ENCODE measurements at regions not wholly inside any gene's neighbourhood (a gene's known extent, or its start where the extent isn't known, plus 50 kb on each side); places are given as distances from the start of the nearest gene placed in this dataset.
"Not testable (repeated sequence)": the region's sequence is repeated elsewhere in the genome, so short reads cannot be mapped to it uniquely, and the experiment has no call there.

DNA sequence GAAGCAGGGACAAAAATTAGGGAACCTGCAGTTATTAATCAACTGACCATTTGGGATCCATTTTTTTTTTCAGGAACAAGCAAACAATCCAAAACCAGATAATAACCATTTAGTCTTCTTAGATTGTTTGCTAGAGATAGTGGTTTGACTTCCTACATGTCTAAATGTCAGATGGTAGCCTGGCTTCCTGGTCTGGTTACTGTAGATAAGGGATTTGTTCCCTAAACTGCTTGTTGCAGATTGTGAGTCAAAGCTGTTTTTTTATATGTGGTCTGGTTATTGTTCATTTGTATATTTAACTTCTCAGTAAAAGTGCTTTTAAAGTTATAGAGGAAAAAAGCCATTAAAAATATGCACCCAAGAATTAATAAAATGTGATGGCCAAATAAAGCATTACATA is 921.0 kb downstream of the PRIM2 start:
- TF ChIP-seq SNAPC2 (CRISPR knock-in tag; IDR thresholded peaks at IDR 0.05); RELA (CRISPR knock-in tag; IDR thresholded peaks at IDR 0.05); RFX5 (IDR thresholded peaks at IDR 0.05; ENCODE audit: low read depth, low read length); ZNF614 (CRISPR knock-in tag; IDR thresholded peaks at IDR 0.05; ENCODE audit: borderline replicate concordance); CBX5 (CRISPR knock-in tag; IDR thresholded peaks at IDR 0.05; ENCODE audit: borderline replicate concordance); HHEX (CRISPR knock-in tag; IDR thresholded peaks at IDR 0.05); CEBPB (IDR thresholded peaks at IDR 0.05; ENCODE audit: borderline replicate concordance, low read depth, low read length); DPF2 (CRISPR knock-in tag; IDR thresholded peaks at IDR 0.05; ENCODE audit: borderline replicate concordance, low read depth); POLR2AphosphoS5 (IDR thresholded peaks at IDR 0.05; ENCODE audit: low read depth, low read length); POLR2G (IDR thresholded peaks at IDR 0.05; ENCODE audit: low read depth, low read length): not testable (repeated sequence)
- TF ChIP-seq, protein P1, sequence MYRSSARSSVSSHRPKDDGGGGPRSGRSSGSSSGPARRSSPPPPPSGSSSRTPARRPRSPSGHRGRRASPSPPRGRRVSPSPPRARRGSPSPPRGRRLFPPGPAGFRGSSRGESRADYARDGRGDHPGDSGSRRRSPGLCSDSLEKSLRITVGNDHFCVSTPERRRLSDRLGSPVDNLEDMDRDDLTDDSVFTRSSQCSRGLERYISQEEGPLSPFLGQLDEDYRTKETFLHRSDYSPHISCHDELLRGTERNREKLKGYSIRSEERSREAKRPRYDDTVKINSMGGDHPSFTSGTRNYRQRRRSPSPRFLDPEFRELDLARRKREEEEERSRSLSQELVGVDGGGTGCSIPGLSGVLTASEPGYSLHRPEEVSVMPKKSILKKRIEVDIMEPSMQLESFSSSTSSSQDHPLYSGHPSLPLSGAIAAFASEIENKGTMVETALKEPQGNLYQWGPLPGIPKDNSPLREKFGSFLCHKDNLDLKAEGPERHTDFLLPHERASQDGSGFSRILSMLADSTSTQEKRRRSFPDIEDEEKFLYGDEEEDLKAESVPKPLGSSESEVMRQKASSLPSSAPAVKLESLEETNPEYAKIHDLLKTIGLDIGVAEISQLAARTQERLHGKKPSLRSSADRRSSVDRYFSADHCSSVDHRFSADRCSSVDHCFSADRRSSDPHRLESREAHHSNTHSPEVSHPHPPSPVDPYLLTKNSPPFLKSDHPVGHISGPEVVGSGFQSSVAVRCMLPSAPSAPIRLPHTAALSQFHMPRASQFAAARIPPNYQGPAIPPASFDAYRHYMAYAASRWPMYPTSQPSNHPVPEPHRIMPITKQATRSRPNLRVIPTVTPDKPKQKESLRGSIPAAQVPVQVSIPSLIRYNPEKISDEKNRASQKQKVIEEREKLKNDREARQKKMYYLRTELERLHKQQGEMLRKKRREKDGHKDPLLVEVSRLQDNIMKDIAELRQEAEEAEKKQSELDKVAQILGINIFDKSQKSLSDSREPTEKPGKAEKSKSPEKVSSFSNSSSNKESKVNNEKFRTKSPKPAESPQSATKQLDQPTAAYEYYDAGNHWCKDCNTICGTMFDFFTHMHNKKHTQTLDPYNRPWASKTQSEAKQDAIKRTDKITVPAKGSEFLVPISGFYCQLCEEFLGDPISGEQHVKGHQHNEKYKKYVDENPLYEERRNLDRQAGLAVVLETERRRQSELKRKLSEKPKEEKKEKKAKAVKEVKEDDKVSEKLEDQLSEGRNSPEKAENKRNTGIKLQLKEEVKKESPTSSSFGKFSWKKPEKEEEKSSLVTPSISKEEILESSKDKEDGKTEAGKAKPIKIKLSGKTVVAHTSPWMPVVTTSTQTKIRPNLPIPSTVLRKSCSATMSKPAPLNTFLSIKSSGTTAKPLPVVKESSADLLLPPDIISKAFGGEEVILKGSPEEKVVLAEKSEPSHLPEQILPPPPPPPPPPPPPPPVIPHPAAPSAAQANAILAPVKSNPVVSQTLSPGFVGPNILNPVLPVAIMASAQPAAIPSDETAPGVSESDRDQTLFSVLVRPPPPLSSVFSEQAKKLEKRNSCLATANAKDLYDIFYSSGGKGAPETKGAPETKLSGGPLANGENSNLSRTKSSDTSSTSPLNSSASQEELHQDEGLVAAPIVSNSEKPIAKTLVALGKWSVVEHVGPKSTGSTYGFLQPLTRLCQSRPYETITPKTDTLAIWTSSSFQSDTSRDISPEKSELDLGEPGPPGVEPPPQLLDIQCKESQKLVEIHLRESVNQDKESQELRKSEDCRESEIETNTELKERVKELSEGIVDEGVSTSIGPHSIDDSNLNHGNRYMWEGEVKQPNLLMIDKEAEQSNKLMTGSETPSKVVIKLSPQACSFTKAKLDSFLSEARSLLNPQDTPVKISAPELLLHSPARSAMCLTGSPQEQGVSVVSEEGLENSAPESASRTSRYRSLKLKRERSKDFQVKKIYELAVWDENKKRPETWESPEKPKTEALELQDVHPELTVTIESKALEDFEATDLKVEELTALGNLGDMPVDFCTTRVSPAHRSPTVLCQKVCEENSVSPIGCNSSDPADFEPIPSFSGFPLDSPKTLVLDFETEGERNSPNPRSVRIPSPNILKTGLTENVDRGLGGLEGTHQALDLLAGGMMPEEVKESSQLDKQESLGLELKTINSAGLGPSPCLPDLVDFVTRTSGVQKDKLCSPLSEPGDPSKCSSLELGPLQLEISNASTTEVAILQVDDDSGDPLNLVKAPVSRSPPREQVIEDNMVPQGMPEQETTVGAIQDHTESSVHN (CRISPR knock-in tag; IDR thresholded peaks at IDR 0.05) = not testable (repeated sequence)
- TF ChIP-seq, protein P2, sequence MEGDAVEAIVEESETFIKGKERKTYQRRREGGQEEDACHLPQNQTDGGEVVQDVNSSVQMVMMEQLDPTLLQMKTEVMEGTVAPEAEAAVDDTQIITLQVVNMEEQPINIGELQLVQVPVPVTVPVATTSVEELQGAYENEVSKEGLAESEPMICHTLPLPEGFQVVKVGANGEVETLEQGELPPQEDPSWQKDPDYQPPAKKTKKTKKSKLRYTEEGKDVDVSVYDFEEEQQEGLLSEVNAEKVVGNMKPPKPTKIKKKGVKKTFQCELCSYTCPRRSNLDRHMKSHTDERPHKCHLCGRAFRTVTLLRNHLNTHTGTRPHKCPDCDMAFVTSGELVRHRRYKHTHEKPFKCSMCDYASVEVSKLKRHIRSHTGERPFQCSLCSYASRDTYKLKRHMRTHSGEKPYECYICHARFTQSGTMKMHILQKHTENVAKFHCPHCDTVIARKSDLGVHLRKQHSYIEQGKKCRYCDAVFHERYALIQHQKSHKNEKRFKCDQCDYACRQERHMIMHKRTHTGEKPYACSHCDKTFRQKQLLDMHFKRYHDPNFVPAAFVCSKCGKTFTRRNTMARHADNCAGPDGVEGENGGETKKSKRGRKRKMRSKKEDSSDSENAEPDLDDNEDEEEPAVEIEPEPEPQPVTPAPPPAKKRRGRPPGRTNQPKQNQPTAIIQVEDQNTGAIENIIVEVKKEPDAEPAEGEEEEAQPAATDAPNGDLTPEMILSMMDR (CRISPR knock-in tag; IDR thresholded peaks at IDR 0.05) = not testable (repeated sequence)

Data from HepG2 (cell line).